ENCODE measurements at regions not wholly inside any gene's neighbourhood (a gene's known extent, or its start where the extent isn't known, plus 50 kb on each side); places are given as distances from the start of the nearest gene placed in this dataset.

DNA sequence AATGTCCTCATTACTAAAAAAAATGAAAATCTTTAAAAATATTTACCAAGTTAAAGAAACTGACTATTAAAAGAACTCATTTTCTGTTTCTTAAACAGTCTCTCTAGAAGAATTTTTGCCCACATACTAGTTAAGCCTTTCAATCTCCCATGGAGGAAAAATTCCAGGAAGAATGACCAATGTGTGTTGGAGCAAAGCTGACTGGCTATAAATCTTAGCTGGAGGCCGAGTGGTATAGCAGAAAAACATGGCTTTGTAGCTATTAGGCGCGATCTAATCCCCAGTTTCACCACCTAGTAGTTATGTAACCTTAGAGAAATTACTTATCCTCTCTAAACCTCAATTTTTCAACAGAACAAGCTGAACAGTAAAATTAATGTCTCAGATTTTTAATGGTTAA is 135.5 kb upstream of the PRLR start:
- POLR2A ChIA-PET (ENCODE audit: unreplicated experiment) = interaction anchor here (0.7 kb wide), 1 partner anchor 56 kb away, joined by 4 read pairs; no protein-coding TSS in a partner anchor
- Histone ChIP-seq H4K20me1 (ENCODE audit: low read length) (no peaks in the 10 kb centered on the region), H3K9ac (ENCODE audit: low read length) (no peak overlapping the region), H3K27me3 (ENCODE audit: low read length) (peaks cover 52% of the 10 kb centered on the region), H3K9me2 (replicated peaks; ENCODE audit: low read length) (no peaks in the 10 kb centered on the region), H3K4me3 (ENCODE audit: low read length) (no peak overlapping the region), H3K36me3 (ENCODE audit: low read depth, low read length) (no peaks in the 10 kb centered on the region), H3K79me2 (ENCODE audit: low read length) (no peaks in the 10 kb centered on the region), H3K9me3 (ENCODE audit: low read length) (no peaks in the 10 kb centered on the region), H3K27ac (ENCODE audit: low read length) (no peak overlapping the region), H3K4me1 (ENCODE audit: insufficient read depth, low read length) (no peaks in the 10 kb centered on the region), H2AFZ (ENCODE audit: low read length) (no peak overlapping the region), H3K4me2 (ENCODE audit: low read length) (no peak overlapping the region), H3F3A (ENCODE audit: low read length, unreplicated experiment) (no peaks in the 10 kb centered on the region)
- TF ChIP-seq EZH2phosphoT487 (IDR thresholded peaks at IDR 0.05; ENCODE audit: borderline replicate concordance, low read length) = no peak
- TF ChIP-seq EZH2 (IDR thresholded peaks at IDR 0.05; ENCODE audit: low read length, unreplicated experiment) = no peak
- TF ChIP-seq, protein P1, sequence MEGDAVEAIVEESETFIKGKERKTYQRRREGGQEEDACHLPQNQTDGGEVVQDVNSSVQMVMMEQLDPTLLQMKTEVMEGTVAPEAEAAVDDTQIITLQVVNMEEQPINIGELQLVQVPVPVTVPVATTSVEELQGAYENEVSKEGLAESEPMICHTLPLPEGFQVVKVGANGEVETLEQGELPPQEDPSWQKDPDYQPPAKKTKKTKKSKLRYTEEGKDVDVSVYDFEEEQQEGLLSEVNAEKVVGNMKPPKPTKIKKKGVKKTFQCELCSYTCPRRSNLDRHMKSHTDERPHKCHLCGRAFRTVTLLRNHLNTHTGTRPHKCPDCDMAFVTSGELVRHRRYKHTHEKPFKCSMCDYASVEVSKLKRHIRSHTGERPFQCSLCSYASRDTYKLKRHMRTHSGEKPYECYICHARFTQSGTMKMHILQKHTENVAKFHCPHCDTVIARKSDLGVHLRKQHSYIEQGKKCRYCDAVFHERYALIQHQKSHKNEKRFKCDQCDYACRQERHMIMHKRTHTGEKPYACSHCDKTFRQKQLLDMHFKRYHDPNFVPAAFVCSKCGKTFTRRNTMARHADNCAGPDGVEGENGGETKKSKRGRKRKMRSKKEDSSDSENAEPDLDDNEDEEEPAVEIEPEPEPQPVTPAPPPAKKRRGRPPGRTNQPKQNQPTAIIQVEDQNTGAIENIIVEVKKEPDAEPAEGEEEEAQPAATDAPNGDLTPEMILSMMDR (conservative IDR thresholded peaks at IDR 0.05; ENCODE audit: low read depth, low read length) = no peak
- BruUV-seq (replicated peaks) = no TSS peak
- DNase-seq = no peak
- intact Hi-C loops (cut with micrococcal nuclease) = no loop called here
- CTCF ChIA-PET = no interaction called here
- no peak for ATAC-seq

DNA sequence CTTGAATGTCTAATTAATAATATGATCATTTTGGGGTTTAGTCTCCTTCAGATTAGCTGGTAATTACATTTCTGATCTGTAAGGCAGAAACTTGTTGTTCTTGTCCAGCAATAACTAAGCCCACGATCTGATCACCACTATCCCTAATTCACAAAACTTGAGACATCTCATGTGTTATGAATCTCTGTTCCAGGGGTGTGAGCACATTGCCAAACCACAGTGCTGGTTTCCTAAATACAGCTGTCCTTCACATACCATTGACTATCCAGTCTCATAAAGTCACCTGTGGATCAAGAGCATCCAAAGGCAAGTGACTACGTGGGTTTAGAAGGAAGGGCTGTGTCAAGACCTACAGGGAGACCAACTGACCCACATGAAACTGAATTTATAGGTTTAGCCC is 134.1 kb upstream of the PRLR start:
- H3K36me3 ChIP-seq (ENCODE audit: low read depth, low read length) = no peaks in the 10 kb centered on the region
- ChIA-PET POLR2A (ENCODE audit: unreplicated experiment) (no interaction called here), CTCF (no interaction called here)
- H3K4me3 ChIP-seq (ENCODE audit: low read length) = no peak overlapping the region
- no peak for DNase-seq
- H3K9me3 ChIP-seq (ENCODE audit: low read length) = no peaks in the 10 kb centered on the region
- H3K79me2 ChIP-seq (ENCODE audit: low read length) = no peaks in the 10 kb centered on the region
- BruUV-seq (replicated peaks) = no TSS peak
- H3K27me3 ChIP-seq (ENCODE audit: low read length) = peaks cover 60% of the 10 kb centered on the region
- H3K9me2 ChIP-seq (replicated peaks; ENCODE audit: low read length) = no peaks in the 10 kb centered on the region
- no peak overlapping the region for H2AFZ ChIP-seq (ENCODE audit: low read length)
- no peak overlapping the region for H3K27ac ChIP-seq (ENCODE audit: low read length)
- no peak overlapping the region for H3K9ac ChIP-seq (ENCODE audit: low read length)
- H3F3A ChIP-seq (ENCODE audit: low read length, unreplicated experiment) = no peaks in the 10 kb centered on the region
- TF ChIP-seq, protein P1 (conservative IDR thresholded peaks at IDR 0.05; ENCODE audit: low read depth, low read length) = no peak
- no peak for TF ChIP-seq EZH2phosphoT487 (IDR thresholded peaks at IDR 0.05; ENCODE audit: borderline replicate concordance, low read length)
- TF ChIP-seq EZH2 (IDR thresholded peaks at IDR 0.05; ENCODE audit: low read length, unreplicated experiment) = no peak
- ATAC-seq = no peak
- intact Hi-C loops (cut with micrococcal nuclease) = no loop called here
- H4K20me1 ChIP-seq (ENCODE audit: low read length) = no peaks in the 10 kb centered on the region
- H3K4me2 ChIP-seq (ENCODE audit: low read length) = no peak overlapping the region
- H3K4me1 ChIP-seq (ENCODE audit: insufficient read depth, low read length) = no peaks in the 10 kb centered on the region

DNA sequence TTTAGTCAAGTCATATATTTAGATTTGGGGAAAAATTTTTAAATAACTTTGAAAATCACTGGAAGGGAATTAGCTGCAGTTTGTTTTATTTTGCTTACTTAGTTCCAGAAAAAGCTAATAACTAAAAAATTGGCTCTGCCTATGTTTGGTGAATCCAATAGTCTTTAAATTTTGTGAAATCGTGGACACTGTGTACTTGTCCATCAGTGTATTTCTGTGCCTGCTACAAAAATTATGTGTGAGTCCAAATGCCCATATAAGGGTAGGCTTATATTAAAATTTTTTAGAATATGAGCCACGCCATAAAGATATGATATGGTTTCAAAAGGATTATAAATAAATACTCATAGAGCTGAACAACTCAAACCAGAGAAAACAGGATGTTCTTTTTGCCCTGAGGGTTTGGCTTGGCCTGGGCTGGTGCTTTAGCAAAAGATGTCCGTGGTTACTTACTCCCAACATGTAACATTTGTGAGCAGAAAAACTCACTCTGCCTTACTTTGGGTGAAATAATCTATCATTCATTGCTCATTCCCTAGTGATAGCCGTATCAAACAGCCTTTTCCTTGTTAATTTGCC is 133.2 kb upstream of the PRLR start:
- Histone ChIP-seq H3K4me1 (ENCODE audit: insufficient read depth, low read length) (no peaks in the 10 kb centered on the region), H3K27ac (ENCODE audit: low read length) (no peak overlapping the region), H4K20me1 (ENCODE audit: low read length) (no peaks in the 10 kb centered on the region), H3K9ac (ENCODE audit: low read length) (no peak overlapping the region), H3K36me3 (ENCODE audit: low read depth, low read length) (no peaks in the 10 kb centered on the region), H3K79me2 (ENCODE audit: low read length) (no peaks in the 10 kb centered on the region), H3K4me2 (ENCODE audit: low read length) (no peak overlapping the region), H3K9me2 (replicated peaks; ENCODE audit: low read length) (no peaks in the 10 kb centered on the region), H3K27me3 (ENCODE audit: low read length) (peaks cover 56% of the 10 kb centered on the region), H3K9me3 (ENCODE audit: low read length) (no peaks in the 10 kb centered on the region), H2AFZ (ENCODE audit: low read length) (no peak overlapping the region), H3F3A (ENCODE audit: low read length, unreplicated experiment) (no peaks in the 10 kb centered on the region), H3K4me3 (ENCODE audit: low read length) (no peak overlapping the region)
- no peak for TF ChIP-seq EZH2 (IDR thresholded peaks at IDR 0.05; ENCODE audit: low read length, unreplicated experiment)
- no peak for TF ChIP-seq EZH2phosphoT487 (IDR thresholded peaks at IDR 0.05; ENCODE audit: borderline replicate concordance, low read length)
- TF ChIP-seq, protein P1 (conservative IDR thresholded peaks at IDR 0.05; ENCODE audit: low read depth, low read length) = no peak
- ChIA-PET CTCF (no interaction called here), POLR2A (ENCODE audit: unreplicated experiment) (no interaction called here)
- intact Hi-C loops (cut with micrococcal nuclease) = no loop called here
- no peak for ATAC-seq
- BruUV-seq (replicated peaks) = no TSS peak
- DNase-seq = peak; percentile 37

Measured in PC-3 (cell line).